CD4-positive, alpha-beta T cell (primary cell): ENCODE measurements at regions not wholly inside any gene's neighbourhood (a gene's known extent, or its start where the extent isn't known, plus 50 kb on each side); places are given as distances from the start of the nearest gene placed in this dataset.

Experiments used
- ATAC-seq: fragments of 200-7000 bp; cut with Tn5 transposase; one replicate; pipeline ENCODE4 v1.10.0; 2022; ENCODE audit warnings: mild to moderate bottlenecking; ENCODE audit not compliant: poor library complexity
- CTCF ChIA-PET: fragments of 350-600 bp; sonication (Branson Sonifier 250); formaldehyde crosslinking; loops from one replicate; lab custom pipeline; 2021; ENCODE audit warnings: antibody characterized with exemption, inconsistent platforms; lab: Charles Lee
- POLR2A ChIA-PET: fragments of 350-600 bp; sonication (Branson Sonifier 250); formaldehyde crosslinking; loops from one replicate; lab custom pipeline; 2021; ENCODE audit warnings: antibody characterized with exemption, inconsistent platforms; lab: Charles Lee
- DNase-seq, 14 experiments: peaks; one replicate each; pipeline ENCODE4 v3.0.0-alpha.2; 2013 to 2020; ENCODE audit warnings: mixed read lengths in 2 of 14
- H3K27ac ChIP-seq, 2 donors: one replicate each; pipeline versions ENCODE4 v1.5.1 to v1.7.0; 2013; ENCODE audit warnings: low read length in 2 of 2, low read depth in 1 of 2, mild to moderate bottlenecking in 1 of 2
- H3K27me3 ChIP-seq, 2 experiments: 1 replicate in 1 of 2; 2 replicates in 1 of 2; pipeline versions ENCODE4 v1.6.1 to v1.7.0; 2013; ENCODE audit warnings: low read length in 2 of 2, control low read depth in 1 of 2, mild to moderate bottlenecking in 1 of 2, moderate library complexity in 1 of 2; ENCODE audit not compliant: insufficient read depth in 2 of 2, control insufficient read depth in 1 of 2
- H3K36me3 ChIP-seq: one replicate; pipeline ENCODE4 v1.6.1; 2013; ENCODE audit warnings: low read length, control low read depth; ENCODE audit not compliant: insufficient read depth
- H3K4me1 ChIP-seq: one replicate; pipeline ENCODE4 v1.6.1; 2013; ENCODE audit warnings: low read length, control low read depth; ENCODE audit not compliant: insufficient read depth
- H3K4me3 ChIP-seq: one replicate; pipeline ENCODE4 v1.5.1; 2013; ENCODE audit warnings: mild to moderate bottlenecking, low read length, moderate library complexity
- H3K9me3 ChIP-seq, 2 experiments: 1 replicate in 1 of 2; 2 replicates in 1 of 2; pipeline versions ENCODE4 v1.6.1 to v1.7.0; 2013; ENCODE audit warnings: low read length in 2 of 2, mild to moderate bottlenecking in 2 of 2, control low read depth in 1 of 2, moderate library complexity in 1 of 2; ENCODE audit not compliant: control insufficient read depth in 1 of 2, insufficient read depth in 1 of 2
- H3K27ac Mint-ChIP-seq: one replicate; pipeline ENCODE4 v1.8.0; 2020; ENCODE audit warnings: mixed read lengths
- H3K27me3 Mint-ChIP-seq: one replicate; pipeline ENCODE4 v1.8.0; 2021; ENCODE audit warnings: mixed read lengths
- H3K36me3 Mint-ChIP-seq: one replicate; pipeline ENCODE4 v1.8.0; 2021; ENCODE audit warnings: low read depth, mixed read lengths
- H3K4me1 Mint-ChIP-seq: one replicate; pipeline ENCODE4 v1.8.0; 2021; ENCODE audit warnings: low read depth, mixed read lengths
- H3K4me3 Mint-ChIP-seq: one replicate; pipeline ENCODE4 v1.8.0; 2020; ENCODE audit warnings: mild to moderate bottlenecking, mixed read lengths
- H3K9me3 Mint-ChIP-seq: one replicate; pipeline ENCODE4 v1.8.0; 2020; ENCODE audit warnings: mixed read lengths
- intact Hi-C, 2 experiments: fragments of 100-400 bp; cut with DNase I in 1 of 2; cut with micrococcal nuclease in 1 of 2; formaldehyde crosslinking; loops; one replicate each; pipeline versions ENCODE4 v1.15.1 to v1.9.0; 2023 to 2025; cut with DNase I, micrococcal nuclease
- TF ChIP-seq, protein P1 (sequence below): fragments of 200-600 bp; IDR thresholded peaks from one replicate; pipeline ENCODE4 v1.8.0; 2022; ENCODE audit warnings: antibody characterized with exemption, mild to moderate bottlenecking

DNA sequence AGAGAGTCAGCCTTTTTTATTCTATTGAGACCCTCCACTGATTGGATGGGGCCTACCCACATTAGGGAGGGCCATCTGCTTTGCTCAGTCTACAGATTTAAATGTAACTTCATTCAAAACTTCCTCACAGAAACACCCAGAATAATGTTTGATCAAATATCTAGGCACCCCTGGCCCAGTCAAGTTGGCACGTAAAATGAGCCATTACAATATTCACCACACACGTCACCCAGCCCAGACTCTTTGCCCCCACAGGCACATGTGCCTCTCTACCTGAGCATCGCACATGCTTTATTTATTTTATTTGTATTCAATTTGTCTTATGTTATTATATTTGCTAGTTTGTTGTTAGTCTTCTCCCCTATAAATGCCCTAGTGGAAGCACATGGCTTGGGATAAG lies 70.9 kb upstream of the EYA2 start:
- no peaks in the 10 kb centered on the region for H3K36me3 Mint-ChIP-seq
- H3K4me1 ChIP-seq: no peaks in the 10 kb centered on the region
- ATAC-seq (no peak), DNase-seq (no peak)
- TF ChIP-seq, protein P1, sequence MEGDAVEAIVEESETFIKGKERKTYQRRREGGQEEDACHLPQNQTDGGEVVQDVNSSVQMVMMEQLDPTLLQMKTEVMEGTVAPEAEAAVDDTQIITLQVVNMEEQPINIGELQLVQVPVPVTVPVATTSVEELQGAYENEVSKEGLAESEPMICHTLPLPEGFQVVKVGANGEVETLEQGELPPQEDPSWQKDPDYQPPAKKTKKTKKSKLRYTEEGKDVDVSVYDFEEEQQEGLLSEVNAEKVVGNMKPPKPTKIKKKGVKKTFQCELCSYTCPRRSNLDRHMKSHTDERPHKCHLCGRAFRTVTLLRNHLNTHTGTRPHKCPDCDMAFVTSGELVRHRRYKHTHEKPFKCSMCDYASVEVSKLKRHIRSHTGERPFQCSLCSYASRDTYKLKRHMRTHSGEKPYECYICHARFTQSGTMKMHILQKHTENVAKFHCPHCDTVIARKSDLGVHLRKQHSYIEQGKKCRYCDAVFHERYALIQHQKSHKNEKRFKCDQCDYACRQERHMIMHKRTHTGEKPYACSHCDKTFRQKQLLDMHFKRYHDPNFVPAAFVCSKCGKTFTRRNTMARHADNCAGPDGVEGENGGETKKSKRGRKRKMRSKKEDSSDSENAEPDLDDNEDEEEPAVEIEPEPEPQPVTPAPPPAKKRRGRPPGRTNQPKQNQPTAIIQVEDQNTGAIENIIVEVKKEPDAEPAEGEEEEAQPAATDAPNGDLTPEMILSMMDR: no peak
- H3K27ac Mint-ChIP-seq: no peak overlapping the region
- no peaks in the 10 kb centered on the region for H3K9me3 Mint-ChIP-seq
- H3K27me3 Mint-ChIP-seq: peaks cover 35% of the 10 kb centered on the region
- H3K27ac ChIP-seq: no peak overlapping the region
- no peaks in the 10 kb centered on the region for H3K9me3 ChIP-seq
- ChIA-PET POLR2A (no interaction called here), CTCF (no interaction called here)
- H3K4me3 Mint-ChIP-seq: no peak overlapping the region
- no peaks in the 10 kb centered on the region for H3K4me1 Mint-ChIP-seq
- intact Hi-C loops: no loop called here
- no peak overlapping the region for H3K4me3 ChIP-seq
- peaks cover 0 to 10% of the 10 kb centered on the region in 2 experiments for H3K27me3 ChIP-seq
- H3K36me3 ChIP-seq: no peaks in the 10 kb centered on the region

DNA sequence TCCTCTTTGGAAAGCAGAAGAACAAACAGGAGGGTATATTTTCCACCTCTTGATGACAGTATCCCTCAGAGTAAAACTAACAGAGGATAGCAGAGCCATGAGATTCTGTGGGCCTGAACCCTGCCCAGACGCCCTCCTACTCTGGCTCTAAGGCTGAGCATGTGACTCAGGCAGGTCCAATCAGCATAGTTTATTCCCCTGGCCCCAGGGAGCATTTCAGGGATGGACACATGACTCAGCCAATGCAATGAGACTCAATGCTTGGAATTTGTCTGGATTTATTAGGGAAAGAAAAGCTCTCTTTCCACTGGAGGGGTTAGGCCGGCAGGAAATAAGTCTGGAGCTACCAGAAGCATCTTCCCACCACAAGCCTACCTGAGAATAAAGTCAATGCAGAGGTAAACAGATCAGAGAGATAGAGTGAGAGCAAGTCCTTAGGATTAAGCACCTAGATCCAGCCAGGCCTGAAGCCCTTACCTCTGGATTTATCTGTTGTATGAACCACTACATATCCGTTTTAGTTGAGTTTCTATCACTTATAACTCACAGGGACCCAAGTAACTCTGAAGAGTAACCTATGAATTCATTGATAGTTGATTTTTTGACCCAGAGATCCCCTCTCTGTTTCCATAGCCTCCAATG lies 68.2 kb upstream of the EYA2 start:
- Mint-ChIP-seq H3K27ac (no peak overlapping the region), H3K36me3 (no peaks in the 10 kb centered on the region), H3K27me3 (peaks cover 26% of the 10 kb centered on the region), H3K4me1 (no peaks in the 10 kb centered on the region), H3K9me3 (no peaks in the 10 kb centered on the region), H3K4me3 (no peak overlapping the region)
- no peaks in the 10 kb centered on the region for H3K4me1 ChIP-seq
- no peak for ATAC-seq
- CTCF ChIA-PET: no interaction called here
- peaks cover 0 to 10% of the 10 kb centered on the region in 2 experiments for H3K27me3 ChIP-seq
- POLR2A ChIA-PET: no interaction called here
- intact Hi-C loops: no loop called here
- DNase-seq: no peak
- H3K36me3 ChIP-seq: no peaks in the 10 kb centered on the region
- TF ChIP-seq, protein P1: no peak
- no peaks in the 10 kb centered on the region for H3K9me3 ChIP-seq
- H3K4me3 ChIP-seq: no peak overlapping the region
- H3K27ac ChIP-seq: no peak overlapping the region

DNA sequence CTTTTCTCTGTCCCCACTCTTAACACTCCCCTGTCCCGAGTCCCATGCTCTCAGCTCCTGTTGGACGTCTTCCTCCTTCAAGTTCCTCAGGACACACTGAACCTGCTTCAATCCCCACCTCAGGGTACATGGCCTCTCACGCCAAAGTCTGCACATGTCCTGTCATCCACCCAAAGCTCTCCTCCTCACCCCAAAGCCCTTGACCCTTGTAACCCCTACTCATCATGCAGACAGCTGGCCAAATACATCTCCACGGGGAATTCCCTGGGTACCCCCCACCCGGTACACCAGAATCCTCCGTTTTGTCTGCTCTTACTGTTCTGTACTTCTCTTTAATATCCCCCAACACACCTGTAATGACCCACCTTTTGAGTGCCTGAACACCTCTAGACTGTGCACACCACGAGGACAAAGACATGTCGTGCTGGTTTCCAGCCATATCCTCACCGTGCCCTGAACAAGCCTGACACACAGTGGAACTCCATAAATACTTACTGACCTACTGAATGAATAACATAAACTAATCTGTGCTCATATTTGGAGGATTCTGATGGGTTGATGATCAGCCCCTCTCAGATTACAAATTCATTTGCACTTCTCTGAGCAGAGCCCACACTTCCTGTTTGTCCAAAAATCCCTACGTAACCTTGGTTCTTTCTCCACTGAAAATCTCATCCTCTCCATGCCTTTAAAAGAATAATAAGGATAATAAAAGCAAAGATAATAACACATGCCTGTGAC lies 66.8 kb upstream of the EYA2 start:
- no peak overlapping the region for H3K4me3 Mint-ChIP-seq
- no peaks in the 10 kb centered on the region for H3K36me3 ChIP-seq
- TF ChIP-seq, protein P1: no peak
- H3K27me3 Mint-ChIP-seq: peaks cover 26% of the 10 kb centered on the region
- POLR2A ChIA-PET: no interaction called here
- peaks cover 2 to 10% of the 10 kb centered on the region in 2 experiments for H3K27me3 ChIP-seq
- ATAC-seq (no peak), DNase-seq (no peak)
- CTCF ChIA-PET: no interaction called here
- H3K9me3 Mint-ChIP-seq: no peaks in the 10 kb centered on the region
- H3K36me3 Mint-ChIP-seq: no peaks in the 10 kb centered on the region
- no peak overlapping the region for H3K27ac Mint-ChIP-seq
- no peaks in the 10 kb centered on the region for H3K9me3 ChIP-seq
- no peak overlapping the region for H3K27ac ChIP-seq
- intact Hi-C loops: no loop called here
- no peaks in the 10 kb centered on the region for H3K4me1 ChIP-seq
- H3K4me1 Mint-ChIP-seq: no peaks in the 10 kb centered on the region
- H3K4me3 ChIP-seq: no peak overlapping the region
